ENCODE measurements at regions not wholly inside any gene's neighbourhood (a gene's known extent, or its start where the extent isn't known, plus 50 kb on each side); places are given as distances from the start of the nearest gene placed in this dataset.

- DNase-seq (ENCODE audit: low spot score) (no peak), ATAC-seq (no peak), FAIRE-seq (no peak)
- 0% methylated on average over 2 of the region's 2 CpGs for WGBS (ENCODE audit: low lambda C conversion rate)
- H3K4me3 ChIP-seq (replicated peaks in 1 of 3; ENCODE audit: insufficient read depth in 1 of 3, low read depth in 2 of 3, low read length in 3 of 3): no peak overlapping the region
- H2AFZ ChIP-seq (ENCODE audit: low read length): no peak overlapping the region
- H3K79me2 ChIP-seq (ENCODE audit: insufficient read depth, low read length): no peaks in the 10 kb centered on the region
- POLR2A ChIA-PET: no interaction called here
- intact Hi-C loops (cut with micrococcal nuclease; ENCODE audit: unreplicated experiment): no loop called here
- in situ Hi-C loops (cut with HindIII; ENCODE audit: extremely low pct_ligation_motif_present, low pct_unique_long_range_greater_than_20kb): no loop called here
- H4K20me1 ChIP-seq (ENCODE audit: insufficient read depth, low read length): no peaks in the 10 kb centered on the region
- no peaks in the 10 kb centered on the region for H3K4me1 ChIP-seq (ENCODE audit: insufficient read depth, low read length)
- BruUV-seq (replicated peaks): no TSS peak
- no peak overlapping the region for H3K9ac ChIP-seq (ENCODE audit: insufficient read depth, low read depth, low read length)
- no peaks in the 10 kb centered on the region for H3K36me3 ChIP-seq (replicated peaks in 1 of 2; ENCODE audit: control insufficient read depth in 1 of 2, insufficient read depth in 2 of 2, low read length in 2 of 2)
- no peak overlapping the region for H3K4me2 ChIP-seq (ENCODE audit: low read depth, low read length)
- no peaks in the 10 kb centered on the region; a peak in 1 of 5 replicates for H3K27me3 ChIP-seq (ENCODE audit: control insufficient read depth in 1 of 2, insufficient read depth in 2 of 2, low read length in 2 of 2)
- H3K27ac ChIP-seq (ENCODE audit: extremely low read length, insufficient read depth, low read length): no peak overlapping the region
- CTCF ChIA-PET (ENCODE audit: low intra/inter-chr PET ratio, low total read pairs): no interaction called here
- TF ChIP-seq CENPX (CRISPR knock-in tag; IDR thresholded peaks at IDR 0.05) (no peak), TOPORS (CRISPR knock-in tag; IDR thresholded peaks at IDR 0.05) (no peak), ZBTB10 (CRISPR knock-in tag; IDR thresholded peaks at IDR 0.05; ENCODE audit: borderline replicate concordance) (no peak), THAP7 (CRISPR knock-in tag; IDR thresholded peaks at IDR 0.05) (no peak), HNF4G (IDR thresholded peaks at IDR 0.05; ENCODE audit: borderline replicate concordance, low read depth, low read length) (no peak), HNF4G (CRISPR knock-in tag; IDR thresholded peaks at IDR 0.05; ENCODE audit: borderline replicate concordance, low read depth) (no peak), HDAC1 (CRISPR knock-in tag; IDR thresholded peaks at IDR 0.05) (no peak), ZNF3 (CRISPR knock-in tag; IDR thresholded peaks at IDR 0.05) (no peak), MAFK (conservative IDR thresholded peaks at IDR 0.05 in 1 of 2, IDR thresholded peaks at IDR 0.05 in 1 of 2; ENCODE audit: low read length in 2 of 2) (peak; percentile 63 to 86), FOXO1 (CRISPR knock-in tag; IDR thresholded peaks at IDR 0.05) (no peak), KLF15 (CRISPR knock-in tag; IDR thresholded peaks at IDR 0.05; ENCODE audit: borderline replicate concordance) (no peak), BHLHE40 (IDR thresholded peaks at IDR 0.05; ENCODE audit: low read length) (no peak), MAFF (IDR thresholded peaks at IDR 0.05; ENCODE audit: low read depth, low read length) (peak; percentile 77)
- peaks cover 21% of the 10 kb centered on the region; the same call in 1 of the 2 replicates for H3K9me3 ChIP-seq (ENCODE audit: low read length)
These were observed 931.6 kb downstream of the OTOL1 start for GRCh38 chr3:162428192-162428591.

All from HepG2 (cell line).